ENCODE measurements at regions not wholly inside any gene's neighbourhood (a gene's known extent, or its start where the extent isn't known, plus 50 kb on each side); places are given as distances from the start of the nearest gene placed in this dataset.

- no peak overlapping the region for H3K4me3 ChIP-seq
- H3K27me3 ChIP-seq: no peaks in the 10 kb centered on the region
- no peak for DNase-seq
- H3K36me3 ChIP-seq: no peaks in the 10 kb centered on the region
- H3K9me3 ChIP-seq: no peaks in the 10 kb centered on the region
- H3K27ac ChIP-seq: peak overlapping the region in 1 of 10 donors; percentile 74
- intact Hi-C loops (cut with DNase I): no loop called here
- TF ChIP-seq CTCF (IDR thresholded peaks at IDR 0.05): no peak
- 36 to 38% methylated on average over 2 of the region's 2 CpGs for WGBS, 2 donors
- peak in 3 of 8 donors; percentile 26 to 47 (median 38) for ATAC-seq
- peaks cover 0 to 37% (median 0%) of the 10 kb centered on the region in 9 donors for H3K4me1 ChIP-seq
Observed at GRCh38 chr5:87120518-87121303, 147.0 kb upstream of the RASA1 start.

- H3K9me3 ChIP-seq: no peaks in the 10 kb centered on the region
- no peaks in the 10 kb centered on the region for H3K27me3 ChIP-seq
- DNase-seq (no peak), ATAC-seq (peak in 3 of 8 donors; percentile 54 to 72 (median 71))
- no peaks in the 10 kb centered on the region for H3K36me3 ChIP-seq
- TF ChIP-seq CTCF (IDR thresholded peaks at IDR 0.05): no peak
- H3K4me3 ChIP-seq: no peak overlapping the region
- H3K27ac ChIP-seq: peak overlapping the region in 2 of 10 donors; percentile 31 to 74
- peaks cover 0 to 37% (median 0%) of the 10 kb centered on the region in 9 donors for H3K4me1 ChIP-seq
- 74 to 80% methylated on average over 5 of the region's 5 CpGs for WGBS, 2 donors
- intact Hi-C loops (cut with DNase I): no loop called here
Observed at GRCh38 chr5:87121304-87122150, 146.2 kb upstream of the RASA1 start.

- WGBS, 2 donors: 66 to 69% methylated on average over 4 of the region's 4 CpGs
- intact Hi-C loops (cut with DNase I): no loop called here
- Histone ChIP-seq H3K4me1 (peaks cover 0 to 37% (median 0%) of the 10 kb centered on the region in 9 donors), H3K4me3 (no peak overlapping the region), H3K27ac (peak overlapping the region in 2 of 10 donors; percentile 31 to 74), H3K27me3 (no peaks in the 10 kb centered on the region), H3K36me3 (no peaks in the 10 kb centered on the region), H3K9me3 (no peaks in the 10 kb centered on the region)
- DNase-seq: no peak
- ATAC-seq: no peak
- no peak for TF ChIP-seq CTCF (IDR thresholded peaks at IDR 0.05)
Observed at GRCh38 chr5:87122151-87122977, 145.3 kb upstream of the RASA1 start.

- Histone ChIP-seq H3K4me1 (peaks cover 0 to 24% (median 0%) of the 10 kb centered on the region in 9 donors), H3K9me3 (no peaks in the 10 kb centered on the region), H3K4me3 (no peak overlapping the region), H3K27ac (no peak overlapping the region), H3K27me3 (no peaks in the 10 kb centered on the region), H3K36me3 (no peaks in the 10 kb centered on the region)
- TF ChIP-seq CTCF (IDR thresholded peaks at IDR 0.05): no peak
- DNase-seq (no peak), ATAC-seq (no peak)
- intact Hi-C loops (cut with DNase I): no loop called here
Observed at GRCh38 chr5:87125766-87126165, 141.9 kb upstream of the RASA1 start.

All from heart right ventricle (tissue), 16 donors.